GM23338 (cell line): ENCODE measurements at regions not wholly inside any gene's neighbourhood (a gene's known extent, or its start where the extent isn't known, plus 50 kb on each side); places are given as distances from the start of the nearest gene placed in this dataset.

ENCODE experiments used
- ATAC-seq: fragments of 200-7000 bp; cut with Tn5 transposase; 3 replicates; pipeline ENCODE4 v1.9.1; 2020
- DNase-seq: peaks from one replicate; pipeline ENCODE4 v3.0.0-alpha.2; 2015; ENCODE audit warnings: low spot score
- H2AFZ ChIP-seq: fragments of 200-600 bp; sonication (generic); 2 replicates; pipeline ENCODE4 v1.8.0; 2016; ENCODE audit warnings: antibody characterized with exemption, mild to moderate bottlenecking, moderate library complexity
- H3F3A ChIP-seq: fragments of 200-600 bp; sonication (generic); replicated peaks from 2 replicates; pipeline ENCODE4 v1.8.0; 2017; ENCODE audit warnings: antibody characterized with exemption, mixed run types, low read depth
- H3K27ac ChIP-seq: fragments of 200-600 bp; sonication (generic); 2 replicates; pipeline ENCODE4 v1.6.1; 2016; ENCODE audit warnings: low read depth
- H3K27me3 ChIP-seq: fragments of 200-600 bp; sonication (generic); 2 replicates; pipeline ENCODE4 v1.8.0; 2016; ENCODE audit warnings: mild to moderate bottlenecking, mixed run types, moderate library complexity; ENCODE audit not compliant: insufficient read depth
- H3K36me3 ChIP-seq: fragments of 200-600 bp; sonication (generic); 2 replicates; pipeline ENCODE4 v1.8.0; 2016; ENCODE audit warnings: mild to moderate bottlenecking; ENCODE audit not compliant: insufficient read depth
- H3K4me1 ChIP-seq: fragments of 200-600 bp; sonication (generic); 2 replicates; pipeline ENCODE4 v1.8.0; 2016; ENCODE audit warnings: mild to moderate bottlenecking, moderate library complexity; ENCODE audit not compliant: insufficient read depth
- H3K4me2 ChIP-seq: fragments of 200-600 bp; sonication (generic); 2 replicates; pipeline ENCODE4 v1.7.1; 2017; ENCODE audit warnings: mixed run types
- H3K4me3 ChIP-seq: fragments of 200-600 bp; sonication (generic); 2 replicates; pipeline ENCODE4 v1.6.1; 2016; ENCODE audit warnings: mixed run types
- H3K79me2 ChIP-seq: fragments of 200-600 bp; sonication (generic); replicated peaks from 2 replicates; pipeline ENCODE4 v1.8.0; 2017; ENCODE audit warnings: mild to moderate bottlenecking; ENCODE audit not compliant: insufficient read depth
- H3K9me2 ChIP-seq: fragments of 200-600 bp; sonication (generic); 2 replicates; pipeline ENCODE4 v1.8.0; 2017; ENCODE audit not compliant: insufficient read depth
- H4K20me1 ChIP-seq: fragments of 200-600 bp; sonication (generic); replicated peaks from 2 replicates; pipeline ENCODE4 v1.8.0; 2017; ENCODE audit warnings: mild to moderate bottlenecking; ENCODE audit not compliant: insufficient read depth
- H3K27ac Mint-ChIP-seq: 2 replicates; pipeline ENCODE4 v1.8.0; 2020; ENCODE audit warnings: inconsistent platforms, mild to moderate bottlenecking, moderate library complexity, mixed read lengths
- H3K27me3 Mint-ChIP-seq: 3 replicates; pipeline ENCODE4 v1.8.0; 2022; ENCODE audit warnings: low read depth, mild to moderate bottlenecking, moderate library complexity, mixed read lengths, inconsistent platforms; ENCODE audit not compliant: insufficient read depth, poor library complexity
- H3K36me3 Mint-ChIP-seq: 3 replicates; pipeline ENCODE4 v1.8.0; 2021; ENCODE audit warnings: low read depth, mild to moderate bottlenecking, inconsistent platforms, moderate library complexity, mixed read lengths
- H3K4me1 Mint-ChIP-seq: 3 replicates; pipeline ENCODE4 v1.8.0; 2020; ENCODE audit warnings: mild to moderate bottlenecking, inconsistent platforms, mixed read lengths
- H3K4me3 Mint-ChIP-seq: 3 replicates; pipeline ENCODE4 v1.8.0; 2021; ENCODE audit warnings: moderate library complexity, mild to moderate bottlenecking, inconsistent platforms, mixed read lengths
- H3K9me3 Mint-ChIP-seq: 3 replicates; pipeline ENCODE4 v1.8.0; 2020; ENCODE audit warnings: moderate library complexity, mild to moderate bottlenecking, inconsistent platforms, mixed read lengths
- CREB1 ChIP-seq: fragments of 250-450 bp; sonication (Bioruptor Pico); IDR thresholded peaks from 2 replicates; pipeline ENCODE4 v1.5.0; 2020; ENCODE audit warnings: low read depth, mild to moderate bottlenecking, moderate library complexity
- EZH2 ChIP-seq: fragments of 200-600 bp; sonication (generic); IDR thresholded peaks from one replicate; pipeline ENCODE4 v1.8.0; 2017; ENCODE audit warnings: antibody characterized with exemption, mild to moderate bottlenecking, low read depth; ENCODE audit not compliant: unreplicated experiment
- EZH2phosphoT487 ChIP-seq: fragments of 200-600 bp; sonication (generic); IDR thresholded peaks from one replicate; pipeline ENCODE4 v1.8.1; 2018; ENCODE audit warnings: antibody characterized with exemption; ENCODE audit not compliant: unreplicated experiment
- JUNB ChIP-seq: IDR thresholded peaks from one replicate; pipeline ENCODE4 v1.6.1; 2016; ENCODE audit warnings: antibody characterized with exemption; ENCODE audit not compliant: unreplicated experiment
- NANOG ChIP-seq: IDR thresholded peaks from 2 replicates; pipeline ENCODE4 v1.6.1; 2016; ENCODE audit warnings: antibody characterized with exemption, borderline replicate concordance
- POLR2AphosphoS5 ChIP-seq: IDR thresholded peaks from 2 replicates; pipeline ENCODE4 v1.6.1; 2016; ENCODE audit warnings: antibody characterized with exemption, low read depth
- STAT1 ChIP-seq: IDR thresholded peaks from one replicate; pipeline ENCODE4 v1.6.1; 2016; ENCODE audit warnings: antibody characterized with exemption; ENCODE audit not compliant: unreplicated experiment
- ZNF114 ChIP-seq: fragments of 250-450 bp; sonication (Bioruptor Pico); IDR thresholded peaks from 2 replicates; pipeline ENCODE4 v1.5.0; 2020; ENCODE audit warnings: mild to moderate bottlenecking, moderate library complexity
- ZNF331 ChIP-seq: fragments of 250-450 bp; sonication (Bioruptor Pico); IDR thresholded peaks from 2 replicates; pipeline ENCODE4 v1.5.0; 2020; ENCODE audit warnings: low read depth, mild to moderate bottlenecking, moderate library complexity
- TF ChIP-seq, protein P1 (sequence below): fragments of 250-450 bp; sonication (Bioruptor Pico); IDR thresholded peaks from 2 replicates; pipeline ENCODE4 v1.5.0; 2020; ENCODE audit warnings: mild to moderate bottlenecking, moderate library complexity
- TF ChIP-seq, protein P2 (sequence below), 2 experiments: fragments of 200-600 bp in 1 of 2; sonication (generic) in 1 of 2; conservative IDR thresholded peaks; 2 replicates each; pipeline versions ENCODE4 v1.5.1 to v1.6.1; 2016 to 2017; ENCODE audit warnings: antibody characterized with exemption in 2 of 2, low read depth in 2 of 2, mild to moderate bottlenecking in 2 of 2, moderate library complexity in 1 of 2
- TF ChIP-seq, protein P3 (sequence below): IDR thresholded peaks from 2 replicates; pipeline ENCODE4 v1.6.1; 2016; ENCODE audit warnings: antibody characterized with exemption
- TF ChIP-seq, protein P4 (sequence below): IDR thresholded peaks from one replicate; pipeline ENCODE4 v1.6.1; 2018; ENCODE audit warnings: antibody characterized with exemption; ENCODE audit not compliant: unreplicated experiment

DNA sequence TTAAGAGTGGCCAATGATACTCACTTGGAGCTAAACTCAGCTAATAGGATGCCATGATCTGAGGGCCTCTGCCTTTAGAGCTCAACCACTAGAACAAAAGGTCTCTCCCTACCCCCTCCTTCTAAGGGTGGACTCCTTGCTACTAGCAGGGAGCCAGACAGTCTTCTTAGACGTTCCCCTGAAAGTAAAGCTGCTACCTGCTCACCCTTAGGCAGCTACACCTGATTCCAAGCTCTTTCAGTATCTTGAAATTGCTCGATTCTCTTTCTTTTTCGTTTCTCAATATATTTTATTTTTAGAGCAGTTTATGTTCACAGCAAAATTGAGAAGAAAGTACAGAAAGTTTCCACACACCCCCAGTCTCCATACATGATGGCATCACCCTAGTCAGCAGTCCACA, 112.6 kb upstream of the KCNJ15 start (continued):
- TF ChIP-seq ZNF114 (CRISPR knock-in tag): no peak

DNA sequence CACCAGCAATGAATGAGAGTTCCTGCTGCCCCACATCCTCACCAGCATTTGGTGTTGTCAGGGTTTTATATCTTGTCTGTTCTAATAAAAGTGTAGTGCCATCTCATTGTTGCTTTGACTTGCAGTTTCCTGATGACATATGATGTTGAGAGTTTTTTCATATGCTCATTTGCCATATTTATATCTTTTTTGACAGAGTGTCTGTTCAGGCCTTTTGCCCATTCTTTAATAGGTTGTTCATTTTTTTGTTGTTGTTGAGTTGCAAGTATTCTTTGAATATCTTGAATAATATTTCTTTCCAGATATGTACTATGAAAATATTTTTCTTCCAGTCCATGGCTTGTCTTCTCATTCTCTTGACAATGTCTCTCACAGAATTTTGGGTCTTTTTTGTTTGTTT, 111.7 kb upstream of the KCNJ15 start:
- Mint-ChIP-seq H3K27me3 (peaks cover 2% of the 10 kb centered on the region), H3K4me1 (peaks cover 6% of the 10 kb centered on the region; the same call in 2 of the 3 replicates), H3K27ac (no peak overlapping the region), H3K36me3 (peaks cover 5% of the 10 kb centered on the region; the same call in 2 of the 3 replicates), H3K4me3 (no peak overlapping the region), H3K9me3 (peaks cover 18% of the 10 kb centered on the region)
- no peaks in the 10 kb centered on the region for H3K9me2 ChIP-seq
- H3K36me3 ChIP-seq: no peaks in the 10 kb centered on the region
- H3K4me3 ChIP-seq: no peak overlapping the region
- H4K20me1 ChIP-seq: no peaks in the 10 kb centered on the region
- ATAC-seq (no peak), DNase-seq (no peak)
- H3F3A ChIP-seq: no peaks in the 10 kb centered on the region
- no peak for TF ChIP-seq ZNF114 (CRISPR knock-in tag)
- TF ChIP-seq EZH2phosphoT487: no peak
- TF ChIP-seq, protein P1, sequence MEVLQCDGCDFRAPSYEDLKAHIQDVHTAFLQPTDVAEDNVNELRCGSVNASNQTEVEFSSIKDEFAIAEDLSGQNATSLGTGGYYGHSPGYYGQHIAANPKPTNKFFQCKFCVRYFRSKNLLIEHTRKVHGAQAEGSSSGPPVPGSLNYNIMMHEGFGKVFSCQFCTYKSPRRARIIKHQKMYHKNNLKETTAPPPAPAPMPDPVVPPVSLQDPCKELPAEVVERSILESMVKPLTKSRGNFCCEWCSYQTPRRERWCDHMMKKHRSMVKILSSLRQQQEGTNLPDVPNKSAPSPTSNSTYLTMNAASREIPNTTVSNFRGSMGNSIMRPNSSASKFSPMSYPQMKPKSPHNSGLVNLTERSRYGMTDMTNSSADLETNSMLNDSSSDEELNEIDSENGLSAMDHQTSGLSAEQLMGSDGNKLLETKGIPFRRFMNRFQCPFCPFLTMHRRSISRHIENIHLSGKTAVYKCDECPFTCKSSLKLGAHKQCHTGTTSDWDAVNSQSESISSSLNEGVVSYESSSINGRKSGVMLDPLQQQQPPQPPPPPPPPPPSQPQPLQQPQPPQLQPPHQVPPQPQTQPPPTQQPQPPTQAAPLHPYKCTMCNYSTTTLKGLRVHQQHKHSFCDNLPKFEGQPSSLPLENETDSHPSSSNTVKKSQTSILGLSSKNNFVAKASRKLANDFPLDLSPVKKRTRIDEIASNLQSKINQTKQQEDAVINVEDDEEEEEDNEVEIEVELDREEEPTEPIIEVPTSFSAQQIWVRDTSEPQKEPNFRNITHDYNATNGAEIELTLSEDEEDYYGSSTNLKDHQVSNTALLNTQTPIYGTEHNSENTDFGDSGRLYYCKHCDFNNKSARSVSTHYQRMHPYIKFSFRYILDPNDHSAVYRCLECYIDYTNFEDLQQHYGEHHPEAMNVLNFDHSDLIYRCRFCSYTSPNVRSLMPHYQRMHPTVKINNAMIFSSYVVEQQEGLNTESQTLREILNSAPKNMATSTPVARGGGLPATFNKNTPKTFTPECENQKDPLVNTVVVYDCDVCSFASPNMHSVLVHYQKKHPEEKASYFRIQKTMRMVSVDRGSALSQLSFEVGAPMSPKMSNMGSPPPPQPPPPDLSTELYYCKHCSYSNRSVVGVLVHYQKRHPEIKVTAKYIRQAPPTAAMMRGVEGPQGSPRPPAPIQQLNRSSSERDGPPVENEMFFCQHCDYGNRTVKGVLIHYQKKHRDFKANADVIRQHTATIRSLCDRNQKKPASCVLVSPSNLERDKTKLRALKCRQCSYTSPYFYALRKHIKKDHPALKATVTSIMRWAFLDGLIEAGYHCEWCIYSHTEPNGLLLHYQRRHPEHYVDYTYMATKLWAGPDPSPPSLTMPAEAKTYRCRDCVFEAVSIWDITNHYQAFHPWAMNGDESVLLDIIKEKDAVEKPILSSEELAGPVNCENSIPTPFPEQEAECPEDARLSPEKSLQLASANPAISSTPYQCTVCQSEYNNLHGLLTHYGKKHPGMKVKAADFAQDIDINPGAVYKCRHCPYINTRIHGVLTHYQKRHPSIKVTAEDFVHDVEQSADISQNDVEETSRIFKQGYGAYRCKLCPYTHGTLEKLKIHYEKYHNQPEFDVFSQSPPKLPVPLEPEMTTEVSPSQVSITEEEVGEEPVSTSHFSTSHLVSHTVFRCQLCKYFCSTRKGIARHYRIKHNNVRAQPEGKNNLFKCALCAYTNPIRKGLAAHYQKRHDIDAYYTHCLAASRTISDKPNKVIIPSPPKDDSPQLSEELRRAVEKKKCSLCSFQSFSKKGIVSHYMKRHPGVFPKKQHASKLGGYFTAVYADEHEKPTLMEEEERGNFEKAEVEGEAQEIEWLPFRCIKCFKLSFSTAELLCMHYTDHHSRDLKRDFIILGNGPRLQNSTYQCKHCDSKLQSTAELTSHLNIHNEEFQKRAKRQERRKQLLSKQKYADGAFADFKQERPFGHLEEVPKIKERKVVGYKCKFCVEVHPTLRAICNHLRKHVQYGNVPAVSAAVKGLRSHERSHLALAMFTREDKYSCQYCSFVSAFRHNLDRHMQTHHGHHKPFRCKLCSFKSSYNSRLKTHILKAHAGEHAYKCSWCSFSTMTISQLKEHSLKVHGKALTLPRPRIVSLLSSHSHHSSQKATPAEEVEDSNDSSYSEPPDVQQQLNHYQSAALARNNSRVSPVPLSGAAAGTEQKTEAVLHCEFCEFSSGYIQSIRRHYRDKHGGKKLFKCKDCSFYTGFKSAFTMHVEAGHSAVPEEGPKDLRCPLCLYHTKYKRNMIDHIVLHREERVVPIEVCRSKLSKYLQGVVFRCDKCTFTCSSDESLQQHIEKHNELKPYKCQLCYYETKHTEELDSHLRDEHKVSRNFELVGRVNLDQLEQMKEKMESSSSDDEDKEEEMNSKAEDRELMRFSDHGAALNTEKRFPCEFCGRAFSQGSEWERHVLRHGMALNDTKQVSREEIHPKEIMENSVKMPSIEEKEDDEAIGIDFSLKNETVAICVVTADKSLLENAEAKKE (CRISPR knock-in tag): no peak
- TF ChIP-seq, protein P2, sequence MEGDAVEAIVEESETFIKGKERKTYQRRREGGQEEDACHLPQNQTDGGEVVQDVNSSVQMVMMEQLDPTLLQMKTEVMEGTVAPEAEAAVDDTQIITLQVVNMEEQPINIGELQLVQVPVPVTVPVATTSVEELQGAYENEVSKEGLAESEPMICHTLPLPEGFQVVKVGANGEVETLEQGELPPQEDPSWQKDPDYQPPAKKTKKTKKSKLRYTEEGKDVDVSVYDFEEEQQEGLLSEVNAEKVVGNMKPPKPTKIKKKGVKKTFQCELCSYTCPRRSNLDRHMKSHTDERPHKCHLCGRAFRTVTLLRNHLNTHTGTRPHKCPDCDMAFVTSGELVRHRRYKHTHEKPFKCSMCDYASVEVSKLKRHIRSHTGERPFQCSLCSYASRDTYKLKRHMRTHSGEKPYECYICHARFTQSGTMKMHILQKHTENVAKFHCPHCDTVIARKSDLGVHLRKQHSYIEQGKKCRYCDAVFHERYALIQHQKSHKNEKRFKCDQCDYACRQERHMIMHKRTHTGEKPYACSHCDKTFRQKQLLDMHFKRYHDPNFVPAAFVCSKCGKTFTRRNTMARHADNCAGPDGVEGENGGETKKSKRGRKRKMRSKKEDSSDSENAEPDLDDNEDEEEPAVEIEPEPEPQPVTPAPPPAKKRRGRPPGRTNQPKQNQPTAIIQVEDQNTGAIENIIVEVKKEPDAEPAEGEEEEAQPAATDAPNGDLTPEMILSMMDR (conservative IDR thresholded peaks at IDR 0.05; ENCODE audit: low read depth in 2 of 2): no peak
- no peak for TF ChIP-seq ZNF331 (CRISPR knock-in tag)
- no peak for TF ChIP-seq JUNB
- no peak for TF ChIP-seq POLR2AphosphoS5
- no peak for TF ChIP-seq NANOG
- TF ChIP-seq, protein P3, sequence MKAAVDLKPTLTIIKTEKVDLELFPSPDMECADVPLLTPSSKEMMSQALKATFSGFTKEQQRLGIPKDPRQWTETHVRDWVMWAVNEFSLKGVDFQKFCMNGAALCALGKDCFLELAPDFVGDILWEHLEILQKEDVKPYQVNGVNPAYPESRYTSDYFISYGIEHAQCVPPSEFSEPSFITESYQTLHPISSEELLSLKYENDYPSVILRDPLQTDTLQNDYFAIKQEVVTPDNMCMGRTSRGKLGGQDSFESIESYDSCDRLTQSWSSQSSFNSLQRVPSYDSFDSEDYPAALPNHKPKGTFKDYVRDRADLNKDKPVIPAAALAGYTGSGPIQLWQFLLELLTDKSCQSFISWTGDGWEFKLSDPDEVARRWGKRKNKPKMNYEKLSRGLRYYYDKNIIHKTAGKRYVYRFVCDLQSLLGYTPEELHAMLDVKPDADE: no peak
- TF ChIP-seq EZH2: no peak
- TF ChIP-seq STAT1: no peak
- TF ChIP-seq CREB1 (CRISPR knock-in tag): no peak
- TF ChIP-seq, protein P4, sequence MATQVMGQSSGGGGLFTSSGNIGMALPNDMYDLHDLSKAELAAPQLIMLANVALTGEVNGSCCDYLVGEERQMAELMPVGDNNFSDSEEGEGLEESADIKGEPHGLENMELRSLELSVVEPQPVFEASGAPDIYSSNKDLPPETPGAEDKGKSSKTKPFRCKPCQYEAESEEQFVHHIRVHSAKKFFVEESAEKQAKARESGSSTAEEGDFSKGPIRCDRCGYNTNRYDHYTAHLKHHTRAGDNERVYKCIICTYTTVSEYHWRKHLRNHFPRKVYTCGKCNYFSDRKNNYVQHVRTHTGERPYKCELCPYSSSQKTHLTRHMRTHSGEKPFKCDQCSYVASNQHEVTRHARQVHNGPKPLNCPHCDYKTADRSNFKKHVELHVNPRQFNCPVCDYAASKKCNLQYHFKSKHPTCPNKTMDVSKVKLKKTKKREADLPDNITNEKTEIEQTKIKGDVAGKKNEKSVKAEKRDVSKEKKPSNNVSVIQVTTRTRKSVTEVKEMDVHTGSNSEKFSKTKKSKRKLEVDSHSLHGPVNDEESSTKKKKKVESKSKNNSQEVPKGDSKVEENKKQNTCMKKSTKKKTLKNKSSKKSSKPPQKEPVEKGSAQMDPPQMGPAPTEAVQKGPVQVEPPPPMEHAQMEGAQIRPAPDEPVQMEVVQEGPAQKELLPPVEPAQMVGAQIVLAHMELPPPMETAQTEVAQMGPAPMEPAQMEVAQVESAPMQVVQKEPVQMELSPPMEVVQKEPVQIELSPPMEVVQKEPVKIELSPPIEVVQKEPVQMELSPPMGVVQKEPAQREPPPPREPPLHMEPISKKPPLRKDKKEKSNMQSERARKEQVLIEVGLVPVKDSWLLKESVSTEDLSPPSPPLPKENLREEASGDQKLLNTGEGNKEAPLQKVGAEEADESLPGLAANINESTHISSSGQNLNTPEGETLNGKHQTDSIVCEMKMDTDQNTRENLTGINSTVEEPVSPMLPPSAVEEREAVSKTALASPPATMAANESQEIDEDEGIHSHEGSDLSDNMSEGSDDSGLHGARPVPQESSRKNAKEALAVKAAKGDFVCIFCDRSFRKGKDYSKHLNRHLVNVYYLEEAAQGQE: no peak
- H3K27ac ChIP-seq: no peak overlapping the region
- H3K4me2 ChIP-seq: no peak overlapping the region
- peaks cover 6% of the 10 kb centered on the region; the same call in 1 of the 2 replicates for H3K4me1 ChIP-seq
- H2AFZ ChIP-seq: no peak overlapping the region
- H3K27me3 ChIP-seq: no peaks in the 10 kb centered on the region
- no peaks in the 10 kb centered on the region for H3K79me2 ChIP-seq
